Upper lobe of left lung (tissue), 6 donors: ENCODE measurements at regions not wholly inside any gene's neighbourhood (a gene's known extent, or its start where the extent isn't known, plus 50 kb on each side); places are given as distances from the start of the nearest gene placed in this dataset.

Experiments
- ATAC-seq, 2 donors: fragments of 200-7000 bp; cut with Tn5 transposase; one replicate each; pipeline ENCODE4 v1.9.1; 2022; ENCODE audit warnings: mild to moderate bottlenecking in 2 of 2, moderate library complexity in 2 of 2; ENCODE audit not compliant: low FRiP score in 2 of 2
- DNase-seq, 2 donors: peaks; one replicate each; pipeline ENCODE4 v3.0.0-alpha.2; 2019 to 2020
- H3K27ac ChIP-seq, 4 donors: fragments of 200-600 bp; sonication (generic); one replicate each; pipeline ENCODE4 v1.5.1; 2016 to 2019
- H3K27me3 ChIP-seq, 4 donors: fragments of 200-600 bp; sonication (generic); one replicate each; pipeline ENCODE4 v1.5.1; 2017 to 2019
- H3K36me3 ChIP-seq, 4 donors: fragments of 200-600 bp; sonication (generic); one replicate each; pipeline ENCODE4 v1.5.1; 2016 to 2019
- H3K4me1 ChIP-seq, 4 donors: fragments of 200-600 bp; sonication (generic); one replicate each; pipeline ENCODE4 v1.5.1; 2018 to 2019
- H3K4me3 ChIP-seq, 4 donors: fragments of 200-600 bp; sonication (generic); one replicate each; pipeline ENCODE4 v1.5.1; 2017 to 2019; ENCODE audit warnings: mild to moderate bottlenecking in 2 of 4, moderate library complexity in 1 of 4
- H3K9me3 ChIP-seq, 4 donors: fragments of 200-600 bp; sonication (generic); one replicate each; pipeline ENCODE4 v1.5.1; 2018 to 2019
- EP300 ChIP-seq, 4 donors: sonication (generic); formaldehyde crosslinking; IDR thresholded peaks; one replicate each; pipeline ENCODE4 v1.5.1; 2017; ENCODE audit warnings: antibody characterized with exemption in 4 of 4, control low read depth in 2 of 4
- POLR2A ChIP-seq, 4 donors: fragments of 450-650 bp; IDR thresholded peaks; one replicate each; pipeline ENCODE4 v1.5.1; 2016 to 2017; ENCODE audit warnings: antibody characterized with exemption in 4 of 4, mild to moderate bottlenecking in 2 of 4
- POLR2AphosphoS5 ChIP-seq, 2 donors: sonication (generic); formaldehyde crosslinking; IDR thresholded peaks; one replicate each; pipeline ENCODE4 v1.5.1; 2017; ENCODE audit warnings: antibody characterized with exemption in 2 of 2
- WGBS, 2 donors: methylation state at CpG; one replicate each; pipeline ENCODE4 v1.1.5; 2017 to 2018; 5-methylcytosine and 5-hydroxymethylcytosine counted together
- TF ChIP-seq, protein P1 (sequence below), 6 experiments: fragments of 450-650 bp in 4 of 6; fragments of 200-600 bp in 2 of 6; sonication (generic) in 2 of 6; IDR thresholded peaks; one replicate each; pipeline ENCODE4 v1.5.1; 2016 to 2019; ENCODE audit warnings: antibody characterized with exemption in 6 of 6
- donor health status: DM: no; HTN: no; CAD: no; lungs with moderate emphysema.
- donor health status: DM: no; HTN: yes; CAD: no; lungs with severe emphysema.

DNA sequence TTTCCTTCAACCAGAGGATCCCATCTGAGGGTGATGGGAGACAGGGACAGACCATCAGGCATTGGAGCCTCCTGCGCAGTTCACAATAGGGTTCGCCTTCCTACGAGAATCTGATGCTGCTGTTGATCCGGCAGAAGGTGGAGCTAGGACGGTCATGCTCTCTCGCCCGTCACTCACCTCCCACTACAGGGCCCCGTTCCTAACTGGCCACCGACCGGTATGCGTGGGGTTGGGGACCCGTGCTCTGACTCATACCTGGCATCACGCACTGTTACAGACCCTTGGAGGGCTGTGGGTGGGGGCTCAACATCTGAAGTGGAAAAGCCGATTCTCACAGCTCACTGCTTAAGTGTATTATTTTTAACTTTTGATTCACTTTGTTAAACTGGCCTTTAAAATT is 402.3 kb downstream of the BRD1 start:
- H3K36me3 ChIP-seq: no peaks in the 10 kb centered on the region
- no peaks in the 10 kb centered on the region for H3K4me1 ChIP-seq
- 49 to 57% methylated on average over 14 of the region's 14 CpGs for WGBS, 2 donors
- no peak overlapping the region for H3K4me3 ChIP-seq
- ATAC-seq: no peak
- no peaks in the 10 kb centered on the region for H3K27me3 ChIP-seq
- peaks cover 0 to 4% (median 0%) of the 10 kb centered on the region in 4 donors for H3K9me3 ChIP-seq
- no peak for DNase-seq
- TF ChIP-seq EP300 (IDR thresholded peaks at IDR 0.05) (no peak), POLR2A (IDR thresholded peaks at IDR 0.05) (no peak), POLR2AphosphoS5 (IDR thresholded peaks at IDR 0.05) (no peak)
- TF ChIP-seq, protein P1, sequence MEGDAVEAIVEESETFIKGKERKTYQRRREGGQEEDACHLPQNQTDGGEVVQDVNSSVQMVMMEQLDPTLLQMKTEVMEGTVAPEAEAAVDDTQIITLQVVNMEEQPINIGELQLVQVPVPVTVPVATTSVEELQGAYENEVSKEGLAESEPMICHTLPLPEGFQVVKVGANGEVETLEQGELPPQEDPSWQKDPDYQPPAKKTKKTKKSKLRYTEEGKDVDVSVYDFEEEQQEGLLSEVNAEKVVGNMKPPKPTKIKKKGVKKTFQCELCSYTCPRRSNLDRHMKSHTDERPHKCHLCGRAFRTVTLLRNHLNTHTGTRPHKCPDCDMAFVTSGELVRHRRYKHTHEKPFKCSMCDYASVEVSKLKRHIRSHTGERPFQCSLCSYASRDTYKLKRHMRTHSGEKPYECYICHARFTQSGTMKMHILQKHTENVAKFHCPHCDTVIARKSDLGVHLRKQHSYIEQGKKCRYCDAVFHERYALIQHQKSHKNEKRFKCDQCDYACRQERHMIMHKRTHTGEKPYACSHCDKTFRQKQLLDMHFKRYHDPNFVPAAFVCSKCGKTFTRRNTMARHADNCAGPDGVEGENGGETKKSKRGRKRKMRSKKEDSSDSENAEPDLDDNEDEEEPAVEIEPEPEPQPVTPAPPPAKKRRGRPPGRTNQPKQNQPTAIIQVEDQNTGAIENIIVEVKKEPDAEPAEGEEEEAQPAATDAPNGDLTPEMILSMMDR (IDR thresholded peaks at IDR 0.05): no peak
- no peak overlapping the region for H3K27ac ChIP-seq

DNA sequence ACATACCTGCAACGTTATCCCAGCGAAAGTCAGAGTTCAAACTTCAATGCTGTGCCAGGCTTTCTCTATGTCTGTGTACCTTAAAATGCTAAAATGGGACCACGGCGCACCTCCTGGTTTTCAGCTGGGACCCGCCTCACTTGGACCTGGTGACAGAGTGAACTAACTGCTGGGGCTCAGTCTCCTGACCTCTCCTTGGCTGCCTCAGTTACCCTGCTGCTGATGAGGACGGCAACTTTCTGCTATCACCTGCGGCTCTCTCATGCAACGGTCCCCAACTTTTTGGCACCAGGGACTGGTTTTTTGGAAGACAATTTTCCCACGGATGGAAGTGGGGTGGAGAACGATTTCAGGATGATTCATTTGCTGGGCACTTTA is 402.8 kb downstream of the BRD1 start:
- DNase-seq: no peak
- H3K4me1 ChIP-seq: no peaks in the 10 kb centered on the region
- no peak for ATAC-seq
- H3K27me3 ChIP-seq: no peaks in the 10 kb centered on the region
- no peak overlapping the region for H3K27ac ChIP-seq
- TF ChIP-seq POLR2AphosphoS5 (IDR thresholded peaks at IDR 0.05) (no peak), EP300 (IDR thresholded peaks at IDR 0.05) (no peak), POLR2A (IDR thresholded peaks at IDR 0.05) (no peak)
- TF ChIP-seq, protein P1 (IDR thresholded peaks at IDR 0.05): no peak
- H3K9me3 ChIP-seq: peaks cover 0 to 4% (median 0%) of the 10 kb centered on the region in 4 donors
- 87 to 90% methylated on average over 10 of the region's 10 CpGs for WGBS, 2 donors
- no peak overlapping the region for H3K4me3 ChIP-seq
- no peaks in the 10 kb centered on the region for H3K36me3 ChIP-seq

GRCh38 chr22:49423125-49423650 is 404.5 kb downstream of the BRD1 start:
- ATAC-seq (no peak), DNase-seq (no peak)
- Histone ChIP-seq H3K27ac (no peak overlapping the region), H3K27me3 (no peaks in the 10 kb centered on the region), H3K4me1 (no peaks in the 10 kb centered on the region), H3K36me3 (no peaks in the 10 kb centered on the region), H3K9me3 (peaks cover 0 to 4% (median 0%) of the 10 kb centered on the region in 4 donors), H3K4me3 (no peak overlapping the region)
- TF ChIP-seq, protein P1 (IDR thresholded peaks at IDR 0.05): no peak
- no peak for TF ChIP-seq EP300 (IDR thresholded peaks at IDR 0.05)
- TF ChIP-seq POLR2AphosphoS5 (IDR thresholded peaks at IDR 0.05): no peak
- no peak for TF ChIP-seq POLR2A (IDR thresholded peaks at IDR 0.05)
- 79 to 86% methylated on average over 7 to 17 of the region's 17 CpGs for WGBS, 2 donors

- WGBS, 2 donors: 54% methylated on average over 2 of the region's 2 CpGs
- no peak overlapping the region for H3K27ac ChIP-seq
- no peak for DNase-seq
- H3K4me3 ChIP-seq: no peak overlapping the region
- TF ChIP-seq, protein P1 (IDR thresholded peaks at IDR 0.05): no peak
- TF ChIP-seq POLR2A (IDR thresholded peaks at IDR 0.05) (no peak), POLR2AphosphoS5 (IDR thresholded peaks at IDR 0.05) (no peak), EP300 (IDR thresholded peaks at IDR 0.05) (no peak)
- H3K27me3 ChIP-seq: no peaks in the 10 kb centered on the region
- no peaks in the 10 kb centered on the region for H3K36me3 ChIP-seq
- no peak for ATAC-seq
- no peaks in the 10 kb centered on the region for H3K4me1 ChIP-seq
- peaks cover 0 to 4% (median 0%) of the 10 kb centered on the region in 4 donors for H3K9me3 ChIP-seq
These were observed 405.0 kb downstream of the BRD1 start for GRCh38 chr22:49422701-49423100.

DNA sequence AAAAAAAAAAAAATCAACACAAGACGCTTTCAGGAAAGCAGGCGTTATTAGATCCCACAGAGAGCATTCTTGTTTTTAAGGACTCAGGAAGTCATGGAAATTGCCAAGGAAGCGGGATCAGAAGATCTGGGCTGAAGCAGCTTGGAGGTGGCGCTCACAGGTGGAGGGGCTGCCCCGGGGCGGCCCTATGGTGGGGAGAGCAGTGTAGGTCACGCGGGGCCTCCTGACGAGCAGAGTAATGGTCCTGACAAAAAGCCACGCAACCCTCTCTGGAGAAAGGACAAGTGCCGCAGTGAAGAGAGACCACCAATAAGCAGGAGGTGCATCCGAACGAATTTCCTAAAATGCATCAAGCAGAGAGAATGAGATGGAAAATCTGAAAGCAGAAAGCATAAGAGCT is 407.0 kb downstream of the BRD1 start:
- DNase-seq: no peak
- no peak overlapping the region for H3K27ac ChIP-seq
- 81 to 84% methylated on average over 13 of the region's 13 CpGs for WGBS, 2 donors
- ATAC-seq: no peak
- peaks cover 0 to 4% (median 0%) of the 10 kb centered on the region in 4 donors for H3K9me3 ChIP-seq
- no peaks in the 10 kb centered on the region for H3K36me3 ChIP-seq
- H3K4me1 ChIP-seq: no peaks in the 10 kb centered on the region
- TF ChIP-seq EP300 (IDR thresholded peaks at IDR 0.05): no peak
- TF ChIP-seq POLR2AphosphoS5 (IDR thresholded peaks at IDR 0.05): no peak
- TF ChIP-seq, protein P1 (IDR thresholded peaks at IDR 0.05): no peak
- H3K4me3 ChIP-seq: no peak overlapping the region
- H3K27me3 ChIP-seq: no peaks in the 10 kb centered on the region
